22Rv1 (cell line): ENCODE measurements at regions not wholly inside any gene's neighbourhood (a gene's known extent, or its start where the extent isn't known, plus 50 kb on each side); places are given as distances from the start of the nearest gene placed in this dataset.

Experiments used
- ZFX ChIP-seq: fragments of 450-650 bp; IDR thresholded peaks from 2 replicates; pipeline ENCODE4 v1.6.1; 2017; ENCODE audit warnings: antibody characterized with exemption, borderline replicate concordance
- TF ChIP-seq, protein P1 (sequence below): fragments of 450-650 bp; IDR thresholded peaks from 2 replicates; pipeline ENCODE4 v1.5.1; 2017; ENCODE audit warnings: mild to moderate bottlenecking

DNA sequence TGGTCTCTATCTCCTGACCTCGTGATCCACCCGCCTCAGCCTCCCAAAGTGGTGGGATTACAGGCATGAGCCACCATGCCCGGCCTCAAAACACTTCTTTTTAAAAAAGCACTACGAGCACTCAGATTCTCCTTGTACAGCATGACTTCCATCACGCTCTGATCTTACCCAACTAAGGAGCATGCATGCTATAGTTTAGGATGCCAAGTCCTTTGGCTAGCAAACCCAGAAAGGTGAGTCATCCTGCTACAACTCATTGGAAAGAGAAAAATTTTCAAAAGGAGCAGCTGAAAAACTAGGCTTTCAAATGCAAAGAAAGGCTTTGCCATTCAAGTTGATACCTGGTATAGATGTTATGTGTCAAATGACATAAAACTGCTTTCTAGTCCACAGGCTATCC, 70.3 kb upstream of the PRICKLE2 start:
- TF ChIP-seq, protein P1, sequence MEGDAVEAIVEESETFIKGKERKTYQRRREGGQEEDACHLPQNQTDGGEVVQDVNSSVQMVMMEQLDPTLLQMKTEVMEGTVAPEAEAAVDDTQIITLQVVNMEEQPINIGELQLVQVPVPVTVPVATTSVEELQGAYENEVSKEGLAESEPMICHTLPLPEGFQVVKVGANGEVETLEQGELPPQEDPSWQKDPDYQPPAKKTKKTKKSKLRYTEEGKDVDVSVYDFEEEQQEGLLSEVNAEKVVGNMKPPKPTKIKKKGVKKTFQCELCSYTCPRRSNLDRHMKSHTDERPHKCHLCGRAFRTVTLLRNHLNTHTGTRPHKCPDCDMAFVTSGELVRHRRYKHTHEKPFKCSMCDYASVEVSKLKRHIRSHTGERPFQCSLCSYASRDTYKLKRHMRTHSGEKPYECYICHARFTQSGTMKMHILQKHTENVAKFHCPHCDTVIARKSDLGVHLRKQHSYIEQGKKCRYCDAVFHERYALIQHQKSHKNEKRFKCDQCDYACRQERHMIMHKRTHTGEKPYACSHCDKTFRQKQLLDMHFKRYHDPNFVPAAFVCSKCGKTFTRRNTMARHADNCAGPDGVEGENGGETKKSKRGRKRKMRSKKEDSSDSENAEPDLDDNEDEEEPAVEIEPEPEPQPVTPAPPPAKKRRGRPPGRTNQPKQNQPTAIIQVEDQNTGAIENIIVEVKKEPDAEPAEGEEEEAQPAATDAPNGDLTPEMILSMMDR: no peak
- no peak for TF ChIP-seq ZFX
